Neural crest cell (in vitro differentiated cells): ENCODE measurements at regions not wholly inside any gene's neighbourhood (a gene's known extent, or its start where the extent isn't known, plus 50 kb on each side); places are given as distances from the start of the nearest gene placed in this dataset.

Experiments
- DNase-seq: peaks from one replicate; pipeline ENCODE4 v3.0.0; 2021; ENCODE audit warnings: low read depth, mixed read lengths, low spot score
- H3K27ac Mint-ChIP-seq: one replicate; pipeline ENCODE4 v1.8.0; 2021; ENCODE audit warnings: mild to moderate bottlenecking, mixed read lengths; ENCODE audit not compliant: unreplicated experiment
- H3K27me3 Mint-ChIP-seq: 2 replicates; pipeline ENCODE4 v1.8.0; 2021; ENCODE audit warnings: low read depth, mild to moderate bottlenecking, mixed read lengths
- H3K36me3 Mint-ChIP-seq: 2 replicates; pipeline ENCODE4 v1.8.0; 2021; ENCODE audit warnings: low read depth, mild to moderate bottlenecking, mixed read lengths
- H3K4me1 Mint-ChIP-seq: 2 replicates; pipeline ENCODE4 v1.8.0; 2021; ENCODE audit warnings: mixed read lengths
- H3K4me3 Mint-ChIP-seq: one replicate; pipeline ENCODE4 v1.8.0; 2021; ENCODE audit warnings: mild to moderate bottlenecking, mixed read lengths
- H3K9me3 Mint-ChIP-seq: 2 replicates; pipeline ENCODE4 v1.8.0; 2021; ENCODE audit warnings: mixed read lengths
- CTCF ChIP-seq: fragments of 200-600 bp; sonication (generic); conservative IDR thresholded peaks from 2 replicates; pipeline ENCODE4 v1.5.0; 2021; ENCODE audit warnings: antibody characterized with exemption, mild to moderate bottlenecking

- no peaks in the 10 kb centered on the region for H3K9me3 Mint-ChIP-seq
- no peaks in the 10 kb centered on the region for H3K27me3 Mint-ChIP-seq
- no peak overlapping the region for H3K4me3 Mint-ChIP-seq
- peak; percentile 62 for TF ChIP-seq CTCF
- no peaks in the 10 kb centered on the region for H3K36me3 Mint-ChIP-seq
- H3K27ac Mint-ChIP-seq, result no peak overlapping the region
- H3K4me1 Mint-ChIP-seq, result no peaks in the 10 kb centered on the region
- no peak for DNase-seq
Observed at GRCh38 chrX:25721564-25721963, 416.6 kb upstream of the MAGEB18 start.

- H3K9me3 Mint-ChIP-seq, result peaks cover 3% of the 10 kb centered on the region
- no peak overlapping the region for H3K4me3 Mint-ChIP-seq
- H3K4me1 Mint-ChIP-seq, result no peaks in the 10 kb centered on the region
- no peak for TF ChIP-seq CTCF
- no peak overlapping the region for H3K27ac Mint-ChIP-seq
- DNase-seq, result no peak
- no peaks in the 10 kb centered on the region for H3K27me3 Mint-ChIP-seq
- H3K36me3 Mint-ChIP-seq, result no peaks in the 10 kb centered on the region
Observed at GRCh38 chrX:25726539-25726938, 411.6 kb upstream of the MAGEB18 start.

DNA sequence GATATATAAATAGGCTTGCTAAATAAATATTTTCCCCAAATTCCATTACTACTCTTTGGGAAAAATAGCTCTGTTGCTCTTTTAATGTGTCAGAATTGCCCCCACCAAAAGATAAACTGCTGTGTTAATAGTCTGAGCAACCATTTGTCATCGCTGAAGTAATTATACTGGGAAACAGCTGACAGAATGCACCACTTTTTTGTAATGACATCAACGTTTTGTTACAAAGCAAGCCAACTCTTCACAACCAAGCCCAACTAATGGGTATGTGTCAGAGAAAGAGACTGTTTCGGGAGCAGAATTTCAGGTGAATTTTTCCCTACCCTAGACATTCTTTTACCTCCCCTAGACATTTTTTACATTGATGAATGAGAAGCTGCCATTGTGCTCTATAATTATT is 405.0 kb upstream of the MAGEB18 start:
- no peak for TF ChIP-seq CTCF
- no peak overlapping the region for H3K4me3 Mint-ChIP-seq
- H3K27me3 Mint-ChIP-seq, result no peaks in the 10 kb centered on the region
- no peak overlapping the region for H3K27ac Mint-ChIP-seq
- peaks cover 7% of the 10 kb centered on the region for H3K9me3 Mint-ChIP-seq
- no peak for DNase-seq
- no peaks in the 10 kb centered on the region for H3K36me3 Mint-ChIP-seq
- H3K4me1 Mint-ChIP-seq, result no peaks in the 10 kb centered on the region

DNA sequence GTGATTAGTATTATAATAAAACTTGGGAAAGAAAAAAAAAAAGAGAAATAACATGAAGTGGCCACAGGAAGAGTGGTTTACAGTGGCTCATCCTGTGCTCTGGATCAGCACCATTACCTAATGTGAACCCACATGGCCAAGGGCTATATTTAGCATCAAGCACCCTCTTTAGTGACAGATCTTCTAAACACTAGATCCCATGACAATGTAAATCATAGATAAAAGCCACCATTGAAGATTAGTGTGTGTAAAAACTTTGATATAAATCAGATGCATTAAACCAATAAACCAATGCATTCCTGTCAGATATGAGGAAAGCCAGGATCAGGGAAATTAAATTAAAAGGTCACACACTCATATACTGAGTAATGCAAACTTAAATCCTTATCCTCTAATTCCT is 400.6 kb upstream of the MAGEB18 start:
- peaks cover 4% of the 10 kb centered on the region for H3K9me3 Mint-ChIP-seq
- no peak for TF ChIP-seq CTCF
- no peak for DNase-seq
- H3K4me1 Mint-ChIP-seq, result no peaks in the 10 kb centered on the region
- no peaks in the 10 kb centered on the region for H3K27me3 Mint-ChIP-seq
- no peak overlapping the region for H3K4me3 Mint-ChIP-seq
- H3K27ac Mint-ChIP-seq, result no peak overlapping the region
- H3K36me3 Mint-ChIP-seq, result no peaks in the 10 kb centered on the region

GRCh38 chrX:25742334-25742733 is 395.8 kb upstream of the MAGEB18 start:
- Mint-ChIP-seq H3K4me3 (no peak overlapping the region), H3K9me3 (peaks cover 2% of the 10 kb centered on the region), H3K27me3 (no peaks in the 10 kb centered on the region), H3K36me3 (no peaks in the 10 kb centered on the region), H3K27ac (no peak overlapping the region), H3K4me1 (no peaks in the 10 kb centered on the region)
- no peak for TF ChIP-seq CTCF
- DNase-seq, result no peak

GRCh38 chrX:25754399-25754798 is 383.7 kb upstream of the MAGEB18 start:
- H3K4me1 Mint-ChIP-seq, result no peaks in the 10 kb centered on the region
- no peak for DNase-seq
- H3K4me3 Mint-ChIP-seq, result no peak overlapping the region
- TF ChIP-seq CTCF, result no peak
- H3K27ac Mint-ChIP-seq, result no peak overlapping the region
- H3K36me3 Mint-ChIP-seq, result peaks cover 3% of the 10 kb centered on the region
- no peaks in the 10 kb centered on the region for H3K27me3 Mint-ChIP-seq
- peaks cover 3% of the 10 kb centered on the region for H3K9me3 Mint-ChIP-seq
